K562 (cell line): ENCODE measurements at regions not wholly inside any gene's neighbourhood (a gene's known extent, or its start where the extent isn't known, plus 50 kb on each side); places are given as distances from the start of the nearest gene placed in this dataset.

Experiments
- ATAC-seq: fragments of 200-7000 bp; cut with Tn5 transposase; 3 replicates; pipeline ENCODE4 v1.9.1; 2020; ENCODE audit warnings: moderate library complexity
- BruUV-seq: library from RNA; stranded (reverse); fragments of 400-500 nt; replicated peaks from 2 replicates; lab custom pipeline; 2021; lab: Mats Ljungman, UMichigan
- CTCF ChIA-PET: fragments of 300-600 bp; formaldehyde crosslinking; extraction: SDS; loops from one replicate; lab custom pipeline; 2021; ENCODE audit warnings: low intra/inter-chr PET ratio; lab: Yijun Ruan, JAX
- POLR2A ChIA-PET: fragments of 300-600, 350-650 bp; sonication (Branson Sonifier 250); formaldehyde crosslinking; extraction: SDS; loops from one replicate; lab custom pipeline; 2021; ENCODE audit warnings: antibody characterized with exemption, inconsistent platforms; lab: Yijun Ruan, JAX
- DNase-seq, 4 experiments: peaks; one replicate each; pipeline versions ENCODE4 v3.0.0 to v3.0.0-alpha.2; 2011 to 2018; ENCODE audit warnings: low spot score in 3 of 4, mixed read lengths in 3 of 4; ENCODE audit errors: extremely low read depth in 1 of 4
- FAIRE-seq: peaks from 2 replicates; lab custom pipeline; 2011; peaks lifted over from hg19 to GRCh38; lab: Jason Lieb, UNC
- H2AFZ ChIP-seq: 2 replicates; pipeline ENCODE4 v1.6.0; 2011; ENCODE audit warnings: low read depth, low read length, control low read depth, inconsistent platforms
- H3K27ac ChIP-seq: fragments of 200-600 bp; 3 replicates; pipeline ENCODE4 v1.8.0; 2011; ENCODE audit warnings: low read depth, mild to moderate bottlenecking, control low read depth, inconsistent platforms, low read length, moderate library complexity, mixed read lengths; ENCODE audit errors: extremely low read depth
- H3K27me3 ChIP-seq, 2 experiments: fragments of 300-600 bp in 1 of 2; 2 replicates in 1 of 2; 3 replicates in 1 of 2; pipeline versions ENCODE4 v1.6.0 to v1.8.0; 2011; ENCODE audit warnings: inconsistent platforms in 2 of 2, low read length in 2 of 2, mild to moderate bottlenecking in 1 of 2, mixed read lengths in 1 of 2, moderate library complexity in 1 of 2; ENCODE audit not compliant: control insufficient read depth in 2 of 2, insufficient read depth in 2 of 2
- H3K36me3 ChIP-seq: fragments of 300-600 bp; 3 replicates; pipeline ENCODE4 v1.8.0; 2011; ENCODE audit warnings: mild to moderate bottlenecking, low read length, inconsistent platforms; ENCODE audit not compliant: control insufficient read depth, insufficient read depth
- H3K4me1 ChIP-seq, 2 experiments: fragments of 200-600 bp in 1 of 2; replicated peaks in 1 of 2; 2 replicates in 1 of 2; 3 replicates in 1 of 2; pipeline versions ENCODE4 v1.5.1 to v1.8.0; 2011; ENCODE audit warnings: inconsistent platforms in 2 of 2, low read length in 2 of 2, mild to moderate bottlenecking in 1 of 2, mixed read lengths in 1 of 2, moderate library complexity in 1 of 2; ENCODE audit not compliant: control insufficient read depth in 2 of 2, insufficient read depth in 2 of 2
- H3K4me2 ChIP-seq: 2 replicates; pipeline ENCODE4 v1.6.1; 2011; ENCODE audit warnings: low read length, control low read depth, inconsistent platforms, mixed read lengths; ENCODE audit not compliant: insufficient read depth
- H3K4me3 ChIP-seq: fragments of 200-600 bp; sonication (generic), shearing (Covaris generic); 2 replicates; pipeline ENCODE4 v1.5.1; 2016; ENCODE audit warnings: control low read depth, inconsistent platforms
- H3K79me2 ChIP-seq: fragments of 200-600 bp; 3 replicates; pipeline ENCODE4 v1.8.0; 2011; ENCODE audit warnings: low read length, inconsistent platforms; ENCODE audit not compliant: control insufficient read depth, insufficient read depth
- H3K9ac ChIP-seq, 2 experiments: 2 replicates each; pipeline versions ENCODE4 v1.6.0 to v1.6.1; 2011; ENCODE audit warnings: low read depth in 2 of 2, low read length in 2 of 2, control low read depth in 1 of 2, inconsistent platforms in 1 of 2, mild to moderate bottlenecking in 1 of 2, mixed read lengths in 1 of 2; ENCODE audit not compliant: insufficient read depth in 1 of 2
- H3K9me1 ChIP-seq: one replicate; pipeline ENCODE4 v1.6.0; 2011; ENCODE audit warnings: inconsistent platforms, mild to moderate bottlenecking, low read length, moderate library complexity; ENCODE audit not compliant: control insufficient read depth, insufficient read depth
- H3K9me3 ChIP-seq: replicated peaks from 2 replicates; pipeline ENCODE4 v1.5.1; 2011; ENCODE audit warnings: low read depth, low read length, inconsistent platforms; ENCODE audit not compliant: control insufficient read depth, insufficient read depth
- H4K20me1 ChIP-seq: replicated peaks from 2 replicates; pipeline ENCODE4 v1.6.1; 2011; ENCODE audit warnings: low read length, inconsistent platforms, mixed read lengths; ENCODE audit not compliant: control insufficient read depth, insufficient read depth
- ATF6 ChIP-seq: sonication (generic); formaldehyde crosslinking; IDR thresholded peaks from 2 replicates; pipeline ENCODE4 v1.4.0; 2020; ENCODE audit warnings: mild to moderate bottlenecking, missing genetic modification reagents
- CBX1 ChIP-seq: sonication (generic); IDR thresholded peaks from 2 replicates; pipeline ENCODE4 v1.6.1; 2016; ENCODE audit warnings: antibody characterized with exemption, low read depth, mild to moderate bottlenecking
- EGR1 ChIP-seq: fragments of 450-650 bp; conservative IDR thresholded peaks from 2 replicates; pipeline ENCODE4 v1.6.1; 2017; ENCODE audit warnings: mild to moderate bottlenecking
- HMG20B ChIP-seq: fragments of 250-450 bp; sonication (Bioruptor Pico); IDR thresholded peaks from 2 replicates; pipeline ENCODE4 v1.5.0; 2021; ENCODE audit warnings: mild to moderate bottlenecking
- POLR2G ChIP-seq: fragments of 200-400 bp; formaldehyde crosslinking; IDR thresholded peaks from 2 replicates; pipeline ENCODE4 v1.6.1; 2017; ENCODE audit warnings: low read depth, mild to moderate bottlenecking, antibody characterized with exemption, low read length, moderate library complexity
- PRDM10 ChIP-seq: fragments of 450-650 bp; IDR thresholded peaks from 2 replicates; pipeline ENCODE4 v1.6.1; 2018; ENCODE audit not compliant: partially characterized antibody
- SMAD2 ChIP-seq: fragments of 150-350 bp; IDR thresholded peaks from 2 replicates; pipeline ENCODE4 v1.6.1; 2014; ENCODE audit warnings: low read depth, mild to moderate bottlenecking, low read length
- TFAP4 ChIP-seq: sonication (generic); formaldehyde crosslinking; IDR thresholded peaks from 2 replicates; pipeline ENCODE4 v1.8.0; 2022; ENCODE audit warnings: missing genetic modification reagents, mild to moderate bottlenecking, moderate library complexity, borderline replicate concordance
- USF2 ChIP-seq: sonication (generic); formaldehyde crosslinking; IDR thresholded peaks from 2 replicates; pipeline ENCODE4 v1.5.0; 2020; ENCODE audit warnings: missing genetic modification reagents
- WGBS: fragments of 100-300 bp; shearing (Covaris generic); methylation state at CpG from one replicate; pipeline ENCODE4 v1.1.6; 2016; ENCODE audit warnings: low coverage, mixed read lengths; ENCODE audit not compliant: insufficient coverage; ENCODE audit errors: missing lambda C conversion rate; 5-methylcytosine and 5-hydroxymethylcytosine counted together
- in situ Hi-C: fragments of 300-500 bp; cut with MboI; formaldehyde crosslinking; loops from 4 replicates; pipeline ENCODE4 v1.15.0; 2018; ENCODE audit warnings: inconsistent platforms, mixed read lengths
- intact Hi-C: fragments of 100-400 bp; cut with micrococcal nuclease; formaldehyde crosslinking; loops from 2 replicates; pipeline ENCODE4 v1.14.2; 2022

GRCh38 chr2:78145395-78145996 lies 623.3 kb upstream of the LRRTM4 start:
- BruUV-seq = no TSS peak
- Histone ChIP-seq H3K9ac (no peak overlapping the region), H3K27me3 (no peaks in the 10 kb centered on the region), H3K9me1 (no peaks in the 10 kb centered on the region), H3K79me2 (no peaks in the 10 kb centered on the region), H2AFZ (no peak overlapping the region), H3K27ac (no peak overlapping the region), H3K4me3 (no peak overlapping the region), H3K9me3 (no peaks in the 10 kb centered on the region), H3K4me2 (no peak overlapping the region), H3K4me1 (no peaks in the 10 kb centered on the region), H4K20me1 (no peaks in the 10 kb centered on the region), H3K36me3 (no peaks in the 10 kb centered on the region; the same call in 2 of the 3 replicates)
- intact Hi-C loops = no loop called here
- ATAC-seq (no peak), FAIRE-seq (no peak), DNase-seq (no peak)
- CTCF ChIA-PET = no interaction called here
- no peak for TF ChIP-seq CBX1
- TF ChIP-seq SMAD2 = no peak
- TF ChIP-seq USF2 = no peak
- no peak for TF ChIP-seq EGR1
- no peak for TF ChIP-seq HMG20B (CRISPR knock-in tag)
- no peak for TF ChIP-seq TFAP4 (CRISPR knock-in tag)
- no peak for TF ChIP-seq ATF6 (CRISPR knock-in tag)
- no peak for TF ChIP-seq POLR2G
- TF ChIP-seq PRDM10 = no peak
- POLR2A ChIA-PET = no interaction called here
- 31% methylated on average over 9 of the region's 9 CpGs for WGBS
- in situ Hi-C loops = no loop called here
